AG04449 (cell line): ENCODE measurements at regions not wholly inside any gene's neighbourhood (a gene's known extent, or its start where the extent isn't known, plus 50 kb on each side); places are given as distances from the start of the nearest gene placed in this dataset.

ENCODE experiments used
- CTCF ChIA-PET: fragments of 350-600 bp; formaldehyde crosslinking; extraction: SDS; loops from one replicate; lab custom pipeline; 2021; ENCODE audit warnings: antibody characterized with exemption; lab: Yijun Ruan, JAX
- POLR2A ChIA-PET: fragments of 400-600, 350-600 bp; formaldehyde crosslinking; extraction: SDS; loops from one replicate; lab custom pipeline; 2020; ENCODE audit warnings: antibody characterized with exemption, inconsistent platforms; lab: Yijun Ruan, JAX
- DNase-seq: peaks from one replicate; pipeline ENCODE4 v3.0.0-alpha.2; 2010; ENCODE audit warnings: low read depth, low spot score
- H3K4me3 ChIP-seq: 2 replicates; pipeline ENCODE4 v1.5.1; 2011; ENCODE audit warnings: low read depth, mild to moderate bottlenecking, control low read depth, low read length
- CTCF ChIP-seq: IDR thresholded peaks from one replicate; pipeline ENCODE4 v1.5.1; 2011; ENCODE audit warnings: mild to moderate bottlenecking, moderate library complexity, low read length, control low read depth, inconsistent platforms; ENCODE audit not compliant: insufficient read depth; ENCODE audit errors: missing control alignments

DNA sequence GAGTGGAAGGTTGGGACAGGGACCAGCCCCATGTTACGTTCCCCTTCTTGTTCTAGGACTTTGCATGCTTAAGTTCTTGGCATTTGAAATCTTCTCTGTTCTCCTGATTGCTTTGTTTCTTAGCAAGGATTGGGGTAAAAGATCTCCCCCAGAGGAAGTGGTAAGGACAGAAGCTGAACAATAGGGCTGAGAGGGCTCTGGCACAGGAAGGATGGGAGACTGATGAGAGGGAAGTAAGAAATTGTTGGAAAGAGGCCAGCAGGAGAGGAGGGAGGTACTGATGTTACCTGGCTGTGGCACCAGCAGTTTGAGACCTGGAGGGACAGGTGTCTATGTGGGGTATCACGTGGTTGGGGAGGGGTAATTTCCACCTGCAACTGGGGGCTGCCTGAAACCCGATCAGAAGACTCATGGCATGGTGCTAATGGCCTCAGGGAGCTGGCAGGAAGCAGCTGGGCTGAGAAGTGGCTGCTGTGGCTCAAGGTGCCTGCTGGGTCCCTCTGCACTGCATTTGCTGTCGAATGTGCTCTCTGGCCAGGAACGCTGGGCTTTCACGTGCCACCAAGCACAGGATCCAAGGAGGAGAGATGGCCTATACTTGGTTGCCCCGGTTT is 108.4 kb downstream of the LSM3 start:
- no peak for TF ChIP-seq CTCF
- ChIA-PET POLR2A (no interaction called here), CTCF (no interaction called here)
- no peak overlapping the region for H3K4me3 ChIP-seq
- DNase-seq = no peak

DNA sequence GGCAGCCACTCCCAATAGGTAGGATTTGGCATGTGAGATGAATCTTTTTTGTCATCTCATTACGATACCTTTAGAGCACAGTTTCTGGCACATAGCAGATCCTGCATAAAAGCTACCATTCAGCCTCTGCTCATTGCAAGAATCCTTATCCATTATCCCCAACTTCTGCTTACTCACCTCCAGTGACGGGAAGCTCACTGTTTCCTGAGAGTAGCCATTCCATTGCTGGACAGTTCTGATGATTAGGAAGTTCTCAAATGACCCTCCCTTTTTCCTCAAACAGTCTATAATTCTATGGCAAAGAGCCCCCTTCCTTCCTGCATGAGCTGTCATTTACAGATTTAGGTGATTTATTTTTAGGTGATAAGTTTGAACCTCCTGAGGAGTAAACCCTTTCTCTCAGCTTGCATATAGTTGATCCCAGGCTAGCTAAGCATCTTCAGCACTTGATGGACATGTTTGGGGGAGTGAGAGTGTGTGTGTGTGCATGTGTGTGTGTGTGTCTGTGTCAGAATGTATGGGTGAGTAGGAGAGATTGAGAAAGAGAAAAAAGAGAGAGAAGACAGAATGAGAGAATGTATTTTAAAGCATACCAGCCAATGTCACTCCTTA is 109.7 kb downstream of the LSM3 start:
- POLR2A ChIA-PET = no interaction called here
- no peak overlapping the region for H3K4me3 ChIP-seq
- no peak for TF ChIP-seq CTCF
- no peak for DNase-seq
- CTCF ChIA-PET = interaction anchor here (0.9 to 2.8 kb wide), 5 partner anchors 9 to 174 kb away, joined by 3 to 15 read pairs (median 4); no protein-coding TSS in a partner anchor

- no peak for TF ChIP-seq CTCF
- ChIA-PET CTCF (interaction anchor here (0.9 to 2.8 kb wide), 5 partner anchors 10 to 173 kb away, joined by 3 to 15 read pairs (median 4); no protein-coding TSS in a partner anchor), POLR2A (no interaction called here)
- DNase-seq = no peak
- H3K4me3 ChIP-seq = no peak overlapping the region
Observed at GRCh38 chr3:14288833-14289451, 110.3 kb downstream of the LSM3 start.

DNA sequence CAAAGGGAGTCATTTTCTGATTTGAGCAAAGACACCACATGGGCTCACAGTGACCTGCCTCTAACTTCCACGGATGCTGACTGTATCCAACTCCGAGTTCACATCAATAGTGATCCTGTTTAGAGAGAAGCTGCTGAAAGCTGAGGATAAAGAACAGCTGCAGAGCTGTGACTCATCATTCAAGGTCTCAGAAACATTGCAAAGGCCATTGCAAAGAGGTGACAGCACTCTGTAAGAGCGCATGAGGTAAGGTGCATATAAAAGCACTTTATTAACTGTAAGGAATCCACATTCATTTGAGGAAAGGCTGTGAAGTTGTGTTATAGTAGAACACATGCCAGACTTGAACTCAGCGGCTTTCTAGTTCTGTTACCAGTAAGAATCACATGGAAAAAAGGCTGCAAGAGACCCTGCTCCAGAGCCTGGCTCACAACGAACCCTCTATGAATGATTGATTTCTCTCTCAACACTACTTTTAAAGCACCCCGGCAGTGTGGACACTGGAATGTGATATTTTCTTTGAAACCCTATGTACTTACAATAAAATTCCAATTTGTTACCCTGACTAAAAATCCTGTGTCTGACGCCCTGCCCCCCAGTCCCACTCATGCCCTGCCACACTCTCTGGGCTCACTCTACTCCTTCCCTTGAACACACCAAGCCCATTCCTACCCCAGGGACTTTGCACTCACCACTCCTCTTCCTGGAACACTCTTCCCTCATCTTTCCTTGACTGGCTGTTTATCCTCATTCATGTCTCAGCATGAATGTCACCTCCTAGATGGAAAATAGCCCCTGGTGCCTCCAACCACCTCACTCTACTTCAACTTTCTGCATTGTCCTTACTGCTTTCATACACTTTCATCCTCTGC is 111.2 kb downstream of the LSM3 start:
- no peak for TF ChIP-seq CTCF
- ChIA-PET CTCF (interaction anchor here (0.9 to 3.9 kb wide), 6 partner anchors 11 to 171 kb away, joined by 3 to 15 read pairs (median 4); no protein-coding TSS in a partner anchor), POLR2A (interaction anchor here (0.9 kb wide), 1 partner anchor 163 kb away, joined by 3 read pairs; no protein-coding TSS in a partner anchor)
- H3K4me3 ChIP-seq = no peak overlapping the region
- DNase-seq = peak; percentile 84

DNA sequence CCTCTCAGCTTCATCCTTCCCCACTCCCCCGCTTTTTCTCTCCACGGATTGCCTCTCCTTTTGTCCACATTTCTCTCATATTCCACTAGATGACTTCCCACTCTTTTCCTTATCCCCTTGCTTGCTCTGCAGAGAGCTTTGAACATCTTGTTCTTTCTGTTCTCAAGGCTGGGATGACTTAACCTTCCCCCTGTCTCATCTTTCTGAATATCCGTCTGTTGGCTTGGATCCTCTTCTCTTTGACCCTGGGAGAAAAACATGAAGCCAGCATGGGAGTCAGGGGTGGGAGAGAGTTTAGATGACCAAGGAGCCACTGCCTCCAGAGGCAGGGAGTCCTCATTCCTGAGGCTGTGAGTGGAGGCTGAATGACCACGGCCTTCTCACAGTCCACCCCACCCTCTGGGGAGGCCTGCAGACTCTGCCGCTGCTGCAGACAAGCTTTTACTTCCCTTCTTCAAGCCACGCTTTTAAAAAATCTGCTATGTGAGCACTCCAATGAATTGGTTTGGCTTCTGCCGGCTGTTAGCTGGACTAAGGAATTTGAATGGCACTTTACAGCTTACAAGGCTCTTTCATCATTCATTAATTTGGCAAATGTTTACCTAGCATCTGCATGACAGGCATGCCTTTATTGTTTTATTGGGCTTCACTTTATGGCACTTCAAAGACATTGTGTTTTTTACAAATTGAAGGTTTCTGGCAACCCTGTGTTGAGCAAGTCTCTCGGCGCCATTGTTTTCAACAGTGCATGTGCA is 111.6 kb upstream of the SLC6A6 start:
- POLR2A ChIA-PET = no interaction called here
- no peak overlapping the region for H3K4me3 ChIP-seq
- CTCF ChIA-PET = interaction anchor here (0.9 to 3.9 kb wide), 4 partner anchors 10 to 170 kb away, joined by 3 to 15 read pairs (median 8); no protein-coding TSS in a partner anchor
- no peak for TF ChIP-seq CTCF
- DNase-seq = no peak
